Activated CD4-positive, alpha-beta T cell treated with anti-CD3 and anti-CD28 coated beads for 36 hours (primary cell): ENCODE measurements at regions not wholly inside any gene's neighbourhood (a gene's known extent, or its start where the extent isn't known, plus 50 kb on each side); places are given as distances from the start of the nearest gene placed in this dataset.
"Not testable (repeated sequence)": the region's sequence is repeated elsewhere in the genome, so short reads cannot be mapped to it uniquely, and the experiment has no call there.

Source experiments
- ATAC-seq: fragments of 200-7000 bp; cut with Tn5 transposase; one replicate; pipeline ENCODE4 v1.10.0; 2021; ENCODE audit warnings: mild to moderate bottlenecking, moderate library complexity
- CTCF ChIA-PET: fragments of 350-600 bp; sonication (Branson Sonifier 250); formaldehyde crosslinking; loops from one replicate; lab custom pipeline; 2021; ENCODE audit warnings: antibody characterized with exemption; lab: Charles Lee
- POLR2A ChIA-PET: fragments of 350-600 bp; sonication (Branson Sonifier 250); formaldehyde crosslinking; loops from one replicate; lab custom pipeline; 2021; ENCODE audit warnings: antibody characterized with exemption, inconsistent platforms; lab: Charles Lee
- DNase-seq: peaks from one replicate; pipeline ENCODE4 v3.0.0-alpha.2; 2020
- H3K27ac Mint-ChIP-seq: one replicate; pipeline ENCODE4 v1.8.0; 2021; ENCODE audit warnings: mixed read lengths
- H3K27me3 Mint-ChIP-seq: one replicate; pipeline ENCODE4 v1.8.0; 2021; ENCODE audit warnings: mixed read lengths
- H3K36me3 Mint-ChIP-seq: one replicate; pipeline ENCODE4 v1.8.0; 2021; ENCODE audit warnings: low read depth, mixed read lengths
- H3K4me1 Mint-ChIP-seq: one replicate; pipeline ENCODE4 v1.8.0; 2021; ENCODE audit warnings: mixed read lengths
- H3K4me3 Mint-ChIP-seq: one replicate; pipeline ENCODE4 v1.8.0; 2021; ENCODE audit warnings: mild to moderate bottlenecking, moderate library complexity, mixed read lengths
- H3K9me3 Mint-ChIP-seq: one replicate; pipeline ENCODE4 v1.8.0; 2021; ENCODE audit warnings: low read depth, mixed read lengths
- intact Hi-C, 2 experiments: fragments of 100-400 bp; cut with DNase I in 1 of 2; cut with micrococcal nuclease in 1 of 2; formaldehyde crosslinking; loops; one replicate each; pipeline versions ENCODE4 v1.14.2 to v1.15.1; 2022 to 2024; cut with DNase I, micrococcal nuclease

DNA sequence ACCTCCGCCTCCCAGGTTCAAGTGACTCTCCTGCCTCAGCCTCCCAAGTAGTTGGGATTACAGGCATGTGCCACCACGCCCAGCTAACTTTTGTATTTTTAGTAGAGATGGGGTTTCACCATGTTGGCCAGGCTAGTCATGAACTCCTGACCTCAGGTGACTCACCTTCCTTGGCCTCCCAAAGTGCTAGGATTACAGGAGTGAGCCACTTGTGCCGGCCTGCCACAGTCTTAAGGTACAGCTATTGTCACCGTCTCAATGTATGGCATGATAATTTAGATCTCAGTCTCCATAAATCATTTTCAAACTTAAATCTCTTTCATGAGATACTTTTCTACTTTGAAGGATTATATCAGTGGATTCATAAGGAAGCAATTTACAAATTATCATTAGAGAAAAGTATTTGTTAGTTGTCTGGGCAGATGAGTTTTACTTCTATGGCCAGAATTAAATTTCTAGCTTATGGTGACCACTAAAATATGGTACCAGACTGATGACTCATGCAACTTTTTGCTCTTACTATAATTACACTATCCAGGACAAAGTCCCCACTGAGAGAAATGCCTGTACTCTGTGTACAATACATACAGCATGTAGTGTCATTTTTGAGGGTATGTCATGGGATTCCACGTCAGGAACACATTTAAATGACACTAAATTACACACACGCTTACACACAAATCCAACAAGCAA lies 1230.3 kb upstream of the GOT2 start:
- Mint-ChIP-seq H3K9me3 (peaks cover 15% of the 10 kb centered on the region), H3K4me3 (no peak overlapping the region), H3K27ac (no peak overlapping the region), H3K36me3 (no peaks in the 10 kb centered on the region), H3K27me3 (no peaks in the 10 kb centered on the region), H3K4me1 (no peaks in the 10 kb centered on the region)
- POLR2A ChIA-PET = no interaction called here
- intact Hi-C loops = loop anchor here in 1 of 2 experiments (10.0 kb wide), 1 partner anchor 60 kb away; no protein-coding TSS in a partner anchor
- CTCF ChIA-PET = no interaction called here
- no peak for DNase-seq
- ATAC-seq = no peak

DNA sequence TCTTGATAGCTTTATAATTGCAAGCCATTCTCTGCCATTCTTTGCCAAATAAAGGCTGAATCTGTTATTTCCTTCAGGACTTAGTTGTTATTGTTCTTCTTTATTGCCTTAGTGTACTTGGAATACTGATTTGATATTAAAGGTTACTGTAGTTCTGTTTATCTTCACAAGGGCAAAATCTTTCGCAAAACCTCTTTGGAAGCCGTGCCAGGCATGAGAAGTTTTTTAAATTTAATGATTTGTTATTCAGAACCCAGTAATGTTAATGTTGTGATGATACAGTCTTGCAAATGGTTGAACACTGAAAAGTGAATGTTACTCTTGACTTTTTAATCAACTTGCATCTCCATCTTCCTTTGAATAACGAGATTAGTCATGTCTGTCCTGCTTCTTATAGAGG lies 1225.2 kb upstream of the GOT2 start:
- Mint-ChIP-seq H3K9me3 (peaks cover 16% of the 10 kb centered on the region), H3K4me1 (no peaks in the 10 kb centered on the region), H3K27me3 (no peaks in the 10 kb centered on the region), H3K36me3 (no peaks in the 10 kb centered on the region), H3K4me3 (no peak overlapping the region), H3K27ac (no peak overlapping the region)
- POLR2A ChIA-PET = no interaction called here
- intact Hi-C loops = no loop called here
- DNase-seq (no peak), ATAC-seq (no peak)
- CTCF ChIA-PET = no interaction called here

DNA sequence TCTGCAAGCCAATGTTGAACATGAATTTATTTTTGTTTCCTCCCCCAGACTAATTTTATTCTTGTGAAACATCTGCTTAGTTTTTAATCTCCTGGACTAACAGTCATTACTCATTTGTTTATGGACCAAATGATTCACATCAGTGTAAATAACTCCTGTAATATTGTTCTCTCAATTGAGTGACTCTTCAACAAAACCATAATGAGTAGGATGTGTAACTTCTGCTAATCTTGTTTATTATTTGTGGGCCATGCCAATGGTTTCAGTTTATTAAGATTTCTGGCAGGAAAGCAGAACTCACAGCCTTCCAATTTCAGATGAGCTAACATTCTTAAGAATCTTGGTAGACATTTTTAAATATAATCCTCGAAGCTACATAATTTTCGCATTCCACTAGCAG lies 1216.3 kb upstream of the GOT2 start:
- H3K4me3 Mint-ChIP-seq = no peak overlapping the region
- no peaks in the 10 kb centered on the region for H3K36me3 Mint-ChIP-seq
- no peaks in the 10 kb centered on the region for H3K27me3 Mint-ChIP-seq
- CTCF ChIA-PET = no interaction called here
- H3K27ac Mint-ChIP-seq = no peak overlapping the region
- POLR2A ChIA-PET = no interaction called here
- H3K4me1 Mint-ChIP-seq = no peaks in the 10 kb centered on the region
- intact Hi-C loops = no loop called here
- peaks cover 11% of the 10 kb centered on the region for H3K9me3 Mint-ChIP-seq
- ATAC-seq (no peak), DNase-seq (no peak)

DNA sequence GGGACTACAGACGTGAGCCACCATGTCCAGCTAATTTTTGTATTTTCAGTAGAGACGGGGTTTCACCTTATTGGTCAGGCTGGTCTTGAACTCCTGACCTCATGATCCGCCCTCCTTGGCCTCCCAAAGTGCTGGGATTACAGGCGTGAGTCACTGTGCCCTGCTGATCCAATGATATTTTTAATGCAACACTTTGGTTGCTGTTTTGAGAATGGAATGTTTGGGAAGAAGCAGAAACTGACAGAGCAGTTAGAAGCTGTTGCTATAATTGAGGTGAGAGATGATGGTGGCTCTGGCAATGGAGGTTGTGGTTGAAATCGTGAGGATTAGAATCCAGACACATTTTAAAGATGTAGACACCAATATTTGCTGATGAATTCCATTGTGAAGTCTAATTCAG lies 1209.9 kb upstream of the GOT2 start:
- ATAC-seq, POLR2A ChIA-PET: not testable (repeated sequence)

GRCh38 chr16:59941594-59941993 lies 1207.5 kb upstream of the GOT2 start:
- no peaks in the 10 kb centered on the region for H3K27me3 Mint-ChIP-seq
- no peaks in the 10 kb centered on the region for H3K4me1 Mint-ChIP-seq
- DNase-seq (no peak), ATAC-seq (no peak)
- no peaks in the 10 kb centered on the region for H3K36me3 Mint-ChIP-seq
- POLR2A ChIA-PET = no interaction called here
- peaks cover 12% of the 10 kb centered on the region for H3K9me3 Mint-ChIP-seq
- no peak overlapping the region for H3K27ac Mint-ChIP-seq
- intact Hi-C loops = no loop called here
- no peak overlapping the region for H3K4me3 Mint-ChIP-seq
- CTCF ChIA-PET = interaction anchor here (0.6 to 0.7 kb wide), 2 partner anchors 8 to 48 kb away, joined by 3 to 4 read pairs; no protein-coding TSS in a partner anchor

More for the DNA sequence above, 1209.9 kb upstream of the GOT2 start:
- H3K4me3 Mint-ChIP-seq, intact Hi-C loops, H3K4me1 Mint-ChIP-seq, H3K27me3 Mint-ChIP-seq, CTCF ChIA-PET, H3K36me3 Mint-ChIP-seq, H3K27ac Mint-ChIP-seq, DNase-seq: not testable (repeated sequence)
- H3K9me3 Mint-ChIP-seq = peaks cover 13% of the 10 kb centered on the region

DNA sequence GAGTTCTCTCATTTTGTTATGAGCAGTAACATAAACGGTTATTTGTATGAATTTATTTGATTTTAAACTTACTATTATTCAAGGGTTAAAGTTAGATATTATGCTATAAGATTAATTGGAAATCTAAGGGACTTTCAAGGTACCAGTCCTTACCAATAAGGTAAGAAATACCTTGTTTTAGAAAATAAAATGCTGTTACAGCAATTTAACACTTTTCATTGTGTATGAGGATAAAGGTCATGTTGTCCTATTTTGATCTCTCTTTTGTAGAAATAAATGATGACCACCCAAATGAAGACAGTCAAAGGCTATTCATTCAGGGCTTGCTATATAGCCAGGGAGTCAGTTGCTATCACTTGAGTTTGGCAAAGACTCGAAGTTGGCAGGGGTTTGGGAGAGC lies 1185.9 kb upstream of the GOT2 start:
- Mint-ChIP-seq H3K27me3 (no peaks in the 10 kb centered on the region), H3K4me1 (no peaks in the 10 kb centered on the region), H3K4me3 (no peak overlapping the region), H3K27ac (no peak overlapping the region), H3K36me3 (no peaks in the 10 kb centered on the region), H3K9me3 (peaks cover 23% of the 10 kb centered on the region)
- CTCF ChIA-PET = no interaction called here
- DNase-seq (no peak), ATAC-seq (no peak)
- intact Hi-C loops = no loop called here
- POLR2A ChIA-PET = no interaction called here

DNA sequence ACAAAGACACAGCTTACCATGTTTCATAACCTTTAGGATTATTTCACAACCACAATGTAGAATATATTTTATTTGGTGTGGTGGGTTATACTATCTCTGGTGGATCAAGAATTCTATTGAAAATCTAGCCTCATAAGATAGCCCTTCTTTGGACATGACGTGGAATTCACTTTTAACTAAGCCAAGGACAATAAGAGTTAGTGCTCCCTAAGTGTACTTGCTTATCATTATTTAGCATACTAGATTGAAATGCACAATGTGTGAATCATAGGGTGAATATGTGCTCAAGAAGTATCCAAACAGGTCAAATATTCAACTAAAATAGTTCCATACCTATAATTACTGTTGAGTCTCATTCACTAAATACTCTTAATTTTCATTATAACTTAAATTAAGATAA lies 1179.5 kb upstream of the GOT2 start:
- H3K9me3 Mint-ChIP-seq = peaks cover 19% of the 10 kb centered on the region
- H3K36me3 Mint-ChIP-seq = no peaks in the 10 kb centered on the region
- no peak for ATAC-seq
- no peak overlapping the region for H3K27ac Mint-ChIP-seq
- H3K27me3 Mint-ChIP-seq = no peaks in the 10 kb centered on the region
- no peak for DNase-seq
- ChIA-PET POLR2A (no interaction called here), CTCF (no interaction called here)
- no peaks in the 10 kb centered on the region for H3K4me1 Mint-ChIP-seq
- intact Hi-C loops = no loop called here
- no peak overlapping the region for H3K4me3 Mint-ChIP-seq

DNA sequence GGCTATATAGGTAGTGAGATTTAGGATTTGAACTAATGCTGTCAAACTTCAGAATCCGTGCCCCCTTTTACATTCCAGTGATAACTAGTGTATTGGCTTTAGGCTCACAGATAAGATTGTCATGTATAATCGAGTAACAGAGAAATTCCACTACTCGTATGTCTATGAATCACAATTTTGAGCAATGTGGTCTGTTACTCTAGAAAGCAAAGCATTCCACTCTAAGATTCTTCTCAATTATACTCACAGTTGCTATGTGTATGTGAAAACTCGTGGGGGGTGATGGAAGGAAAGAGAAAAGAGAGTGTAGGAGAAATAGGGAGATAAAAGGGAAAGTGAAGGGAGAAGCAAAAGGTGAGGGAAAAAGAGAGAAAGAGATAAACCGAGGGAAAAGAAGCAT lies 1175.1 kb upstream of the GOT2 start:
- DNase-seq (no peak), ATAC-seq (no peak)
- ChIA-PET POLR2A (no interaction called here), CTCF (no interaction called here)
- no peak overlapping the region for H3K27ac Mint-ChIP-seq
- no peaks in the 10 kb centered on the region for H3K36me3 Mint-ChIP-seq
- peaks cover 14% of the 10 kb centered on the region for H3K9me3 Mint-ChIP-seq
- H3K4me3 Mint-ChIP-seq = no peak overlapping the region
- no peaks in the 10 kb centered on the region for H3K4me1 Mint-ChIP-seq
- H3K27me3 Mint-ChIP-seq = no peaks in the 10 kb centered on the region
- intact Hi-C loops = loop anchor here in 1 of 2 experiments (10.0 kb wide), 1 partner anchor 56 kb away; no protein-coding TSS in a partner anchor

GRCh38 chr16:59907611-59908010 lies 1173.5 kb upstream of the GOT2 start:
- ChIA-PET POLR2A (no interaction called here), CTCF (no interaction called here)
- no peaks in the 10 kb centered on the region for H3K27me3 Mint-ChIP-seq
- peaks cover 11% of the 10 kb centered on the region for H3K9me3 Mint-ChIP-seq
- H3K36me3 Mint-ChIP-seq = no peaks in the 10 kb centered on the region
- no peak overlapping the region for H3K27ac Mint-ChIP-seq
- ATAC-seq (no peak), DNase-seq (no peak)
- H3K4me1 Mint-ChIP-seq = no peaks in the 10 kb centered on the region
- intact Hi-C loops = loop anchor here in 1 of 2 experiments (10.0 kb wide), 1 partner anchor 57 kb away; no protein-coding TSS in a partner anchor
- H3K4me3 Mint-ChIP-seq = no peak overlapping the region

DNA sequence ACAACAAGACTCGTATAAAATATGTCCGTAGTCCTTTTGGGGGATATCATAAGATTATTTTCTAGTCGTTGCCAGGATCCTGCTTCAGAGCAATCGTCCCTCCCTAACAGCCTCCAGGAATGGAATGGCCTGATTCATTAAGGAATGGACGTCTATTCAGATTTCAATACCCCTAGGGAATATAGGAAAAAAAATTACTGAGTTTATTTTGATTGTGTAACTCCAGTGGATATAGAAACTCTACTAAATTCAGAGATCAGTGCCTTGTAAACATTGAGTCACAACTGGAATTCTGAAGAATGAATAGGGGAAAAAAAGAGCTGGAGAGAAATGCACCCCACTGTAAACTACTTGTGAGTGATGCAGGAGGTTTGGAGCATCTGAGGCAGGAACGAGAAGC lies 1171.5 kb upstream of the GOT2 start:
- H3K27ac Mint-ChIP-seq = no peak overlapping the region
- ATAC-seq = no peak
- POLR2A ChIA-PET = no interaction called here
- intact Hi-C loops = loop anchor here in 1 of 2 experiments (10.0 kb wide), 1 partner anchor 59 kb away; no protein-coding TSS in a partner anchor
- no peak for DNase-seq
- no peaks in the 10 kb centered on the region for H3K36me3 Mint-ChIP-seq
- peaks cover 7% of the 10 kb centered on the region for H3K9me3 Mint-ChIP-seq
- no peaks in the 10 kb centered on the region for H3K4me1 Mint-ChIP-seq
- no peaks in the 10 kb centered on the region for H3K27me3 Mint-ChIP-seq
- H3K4me3 Mint-ChIP-seq = no peak overlapping the region
- CTCF ChIA-PET = no interaction called here

DNA sequence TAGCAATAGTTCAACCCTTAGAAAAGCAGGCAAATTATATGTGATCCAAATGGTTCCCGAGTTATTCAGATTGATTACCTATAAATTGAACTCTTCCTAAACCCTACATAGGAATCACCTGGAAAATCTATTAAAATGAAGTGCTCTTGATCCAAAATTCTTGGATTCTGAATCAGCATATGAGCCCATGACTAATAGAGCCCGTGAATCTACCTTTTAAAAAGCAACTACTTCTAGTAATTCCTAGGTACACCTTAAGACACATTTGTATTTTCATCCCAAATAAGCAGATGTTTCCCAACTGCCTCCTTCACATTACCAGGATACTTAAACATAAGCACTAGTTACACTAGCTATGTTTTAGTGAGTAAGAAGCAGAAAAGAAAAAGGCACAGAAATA lies 1171.0 kb upstream of the GOT2 start:
- Mint-ChIP-seq H3K4me3 (no peak overlapping the region), H3K9me3 (peaks cover 7% of the 10 kb centered on the region), H3K36me3 (no peaks in the 10 kb centered on the region), H3K27me3 (no peaks in the 10 kb centered on the region), H3K4me1 (no peaks in the 10 kb centered on the region), H3K27ac (no peak overlapping the region)
- ATAC-seq (no peak), DNase-seq (no peak)
- POLR2A ChIA-PET = no interaction called here
- CTCF ChIA-PET = no interaction called here
- intact Hi-C loops = loop anchor here in 1 of 2 experiments (10.0 kb wide), 1 partner anchor 60 kb away; no protein-coding TSS in a partner anchor

- POLR2A ChIA-PET = no interaction called here
- H3K4me3 Mint-ChIP-seq = no peak overlapping the region
- H3K4me1 Mint-ChIP-seq = no peaks in the 10 kb centered on the region
- intact Hi-C loops = loop anchor here in 1 of 2 experiments (10.0 kb wide), 1 partner anchor 65 kb away; no protein-coding TSS in a partner anchor
- no peaks in the 10 kb centered on the region for H3K27me3 Mint-ChIP-seq
- no peaks in the 10 kb centered on the region for H3K36me3 Mint-ChIP-seq
- CTCF ChIA-PET = no interaction called here
- DNase-seq = no peak
- no peak overlapping the region for H3K27ac Mint-ChIP-seq
- no peak for ATAC-seq
- H3K9me3 Mint-ChIP-seq = peaks cover 4% of the 10 kb centered on the region
Observed at GRCh38 chr16:59899940-59900339, 1165.8 kb upstream of the GOT2 start.
